PC-9 (cell line): ENCODE measurements at regions not wholly inside any gene's neighbourhood (a gene's known extent, or its start where the extent isn't known, plus 50 kb on each side); places are given as distances from the start of the nearest gene placed in this dataset.

Source experiments
- CTCF ChIP-seq: fragments of 200-600 bp; sonication (generic); conservative IDR thresholded peaks from 2 replicates; pipeline ENCODE4 v1.6.1; 2017; ENCODE audit warnings: mixed run types, antibody characterized with exemption, mild to moderate bottlenecking, moderate library complexity
- EZH2 ChIP-seq: fragments of 200-600 bp; sonication (generic); IDR thresholded peaks from 2 replicates; pipeline ENCODE4 v1.8.0; 2017; ENCODE audit warnings: antibody characterized with exemption, low read depth

- TF ChIP-seq CTCF, result no peak
- TF ChIP-seq EZH2, result no peak
Observed at GRCh38 chr12:3350432-3350831, 140.6 kb upstream of the PRMT8 start.
